Superior temporal gyrus (tissue), 1 donor: ENCODE measurements at regions not wholly inside any gene's neighbourhood (a gene's known extent, or its start where the extent isn't known, plus 50 kb on each side); places are given as distances from the start of the nearest gene placed in this dataset.

Experiments
- DNase-seq: peaks from one replicate; pipeline ENCODE4 v3.0.0-alpha.2; 2016; ENCODE audit errors: extremely low spot score

- DNase-seq: no peak
Observed at GRCh38 chr11:115905341-115906000, 401.3 kb upstream of the CADM1 start.

GRCh38 chr11:115903179-115903578, 399.0 kb upstream of the CADM1 start:
- DNase-seq: no peak

GRCh38 chr11:115901069-115901468, 396.9 kb upstream of the CADM1 start:
- DNase-seq: no peak

GRCh38 chr11:115900111-115900510, 395.9 kb upstream of the CADM1 start:
- DNase-seq: no peak

- no peak for DNase-seq
Observed at GRCh38 chr11:115897707-115898106, 393.5 kb upstream of the CADM1 start.

- DNase-seq: no peak
Observed at GRCh38 chr11:115896084-115896483, 391.9 kb upstream of the CADM1 start.

GRCh38 chr11:115895594-115895993, 391.4 kb upstream of the CADM1 start:
- no peak for DNase-seq

- DNase-seq: no peak
Observed at GRCh38 chr11:115894176-115894575, 390.0 kb upstream of the CADM1 start.

- no peak for DNase-seq
Observed at GRCh38 chr11:115893461-115894099, 389.4 kb upstream of the CADM1 start.

- DNase-seq: no peak
Observed at GRCh38 chr11:115892016-115892415, 387.8 kb upstream of the CADM1 start.

- no peak for DNase-seq
Observed at GRCh38 chr11:115891581-115891980, 387.4 kb upstream of the CADM1 start.

GRCh38 chr11:115890500-115890899, 386.3 kb upstream of the CADM1 start:
- no peak for DNase-seq

GRCh38 chr11:115889712-115890111, 385.5 kb upstream of the CADM1 start:
- DNase-seq: no peak

- no peak for DNase-seq
Observed at GRCh38 chr11:115887727-115888126, 383.5 kb upstream of the CADM1 start.

- DNase-seq: no peak
Observed at GRCh38 chr11:115887316-115887715, 383.1 kb upstream of the CADM1 start.

- no peak for DNase-seq
Observed at GRCh38 chr11:115886422-115886733, 382.2 kb upstream of the CADM1 start.

- DNase-seq: no peak
Observed at GRCh38 chr11:115885535-115886421, 381.6 kb upstream of the CADM1 start.

GRCh38 chr11:115884800-115885534, 380.8 kb upstream of the CADM1 start:
- DNase-seq: no peak

- DNase-seq: no peak
Observed at GRCh38 chr11:115874843-115875242, 370.6 kb upstream of the CADM1 start.

- no peak for DNase-seq
Observed at GRCh38 chr11:115873813-115874212, 369.6 kb upstream of the CADM1 start.

- DNase-seq: no peak
Observed at GRCh38 chr11:115872416-115872815, 368.2 kb upstream of the CADM1 start.

- no peak for DNase-seq
Observed at GRCh38 chr11:115871161-115871760, 367.0 kb upstream of the CADM1 start.
